Panc1 (cell line): ENCODE measurements at regions not wholly inside any gene's neighbourhood (a gene's known extent, or its start where the extent isn't known, plus 50 kb on each side); places are given as distances from the start of the nearest gene placed in this dataset.

Source experiments
- ATAC-seq: fragments of 200-7000 bp; cut with Tn5 transposase; 2 replicates; pipeline ENCODE4 v1.9.1; 2020; ENCODE audit warnings: mild to moderate bottlenecking, moderate library complexity
- BruUV-seq: library from RNA; stranded (reverse); fragments of 400-500 nt; replicated peaks from 2 replicates; lab custom pipeline; 2021; lab: Mats Ljungman, UMichigan
- CTCF ChIA-PET: fragments of 300-600 bp; sonication (Branson Sonifier 250); formaldehyde crosslinking; loops from one replicate; lab custom pipeline; 2022; ENCODE audit warnings: antibody characterized with exemption; lab: Charles Lee
- POLR2A ChIA-PET: fragments of 300-600 bp; sonication (Branson Sonifier 250); formaldehyde crosslinking; loops from one replicate; lab custom pipeline; 2022; ENCODE audit warnings: antibody characterized with exemption; lab: Charles Lee
- DNase-seq: peaks from one replicate; pipeline ENCODE4 v3.0.0-alpha.2; 2010; ENCODE audit warnings: low read depth, low spot score
- H3K27ac ChIP-seq: 2 replicates; pipeline ENCODE4 v1.5.1; 2011; ENCODE audit warnings: mild to moderate bottlenecking, low read length, inconsistent platforms
- H3K27me3 ChIP-seq: fragments of 200-500 bp; sonication (Bioruptor generic); 2 replicates; pipeline ENCODE4 v1.6.0; 2014; ENCODE audit warnings: low read length, inconsistent platforms; ENCODE audit not compliant: control insufficient read depth, insufficient read depth
- H3K36me3 ChIP-seq: fragments of 200-500 bp; sonication (Bioruptor generic); 2 replicates; pipeline ENCODE4 v1.5.1; 2014; ENCODE audit warnings: inconsistent platforms, mild to moderate bottlenecking, low read length, moderate library complexity; ENCODE audit not compliant: control insufficient read depth, insufficient read depth
- H3K4me1 ChIP-seq: 2 replicates; pipeline ENCODE4 v1.5.1; 2011; ENCODE audit warnings: inconsistent platforms, mild to moderate bottlenecking, low read length, moderate library complexity; ENCODE audit not compliant: control insufficient read depth, insufficient read depth
- H3K4me3 ChIP-seq, 2 experiments: 2 replicates each; pipeline ENCODE4 v1.5.1; 2011 to 2012; ENCODE audit warnings: low read depth in 2 of 2, low read length in 2 of 2, mild to moderate bottlenecking in 2 of 2, inconsistent platforms in 1 of 2, moderate library complexity in 1 of 2
- H3K9me3 ChIP-seq: fragments of 200-500 bp; sonication (Bioruptor generic); 2 replicates; pipeline ENCODE4 v1.5.1; 2014; ENCODE audit warnings: low read depth, mild to moderate bottlenecking, inconsistent platforms, low read length, moderate library complexity; ENCODE audit not compliant: control insufficient read depth, insufficient read depth
- POLR2AphosphoS5 ChIP-seq: IDR thresholded peaks from 2 replicates; pipeline ENCODE4 v1.6.1; 2012; ENCODE audit warnings: mild to moderate bottlenecking, low read depth, low read length, moderate library complexity
- REST ChIP-seq, 2 experiments: IDR thresholded peaks; 2 replicates each; pipeline ENCODE4 v1.6.1; 2011 to 2012; ENCODE audit warnings: low read depth in 2 of 2, control low read depth in 1 of 2, low read length in 1 of 2, mild to moderate bottlenecking in 1 of 2, moderate library complexity in 1 of 2; ENCODE audit not compliant: insufficient read depth in 1 of 2
- SIN3A ChIP-seq: IDR thresholded peaks from 2 replicates; pipeline ENCODE4 v1.6.1; 2012; ENCODE audit warnings: low read depth, mild to moderate bottlenecking, low read length, moderate library complexity, borderline replicate concordance; ENCODE audit not compliant: insufficient read depth
- TCF7L2 ChIP-seq: IDR thresholded peaks from 2 replicates; pipeline ENCODE4 v1.6.1; 2011; ENCODE audit warnings: mild to moderate bottlenecking, low read depth, low read length, inconsistent platforms
- in situ Hi-C: cut with HindIII; loops from 2 replicates; pipeline ENCODE4 v1.10.0; 2016; ENCODE audit warnings: low sequenced_read_pairs, low pct_unique_long_range_greater_than_20kb
- intact Hi-C: fragments of 100-400 bp; cut with micrococcal nuclease; formaldehyde crosslinking; loops from one replicate; pipeline ENCODE4 v1.10.0; 2022; ENCODE audit not compliant: unreplicated experiment
- TF ChIP-seq, protein P1 (sequence below): fragments of 450-650 bp; IDR thresholded peaks from 2 replicates; pipeline ENCODE4 v1.5.1; 2017; ENCODE audit warnings: mild to moderate bottlenecking

- intact Hi-C loops, result no loop called here
- POLR2A ChIA-PET, result no interaction called here
- H3K27ac ChIP-seq, result no peak overlapping the region
- DNase-seq (no peak), ATAC-seq (no peak)
- no peaks in the 10 kb centered on the region for H3K4me1 ChIP-seq
- CTCF ChIA-PET, result no interaction called here
- no peaks in the 10 kb centered on the region for H3K36me3 ChIP-seq
- no TSS peak for BruUV-seq
- TF ChIP-seq TCF7L2, result no peak
- no peak for TF ChIP-seq SIN3A
- TF ChIP-seq POLR2AphosphoS5, result no peak
- TF ChIP-seq, protein P1, sequence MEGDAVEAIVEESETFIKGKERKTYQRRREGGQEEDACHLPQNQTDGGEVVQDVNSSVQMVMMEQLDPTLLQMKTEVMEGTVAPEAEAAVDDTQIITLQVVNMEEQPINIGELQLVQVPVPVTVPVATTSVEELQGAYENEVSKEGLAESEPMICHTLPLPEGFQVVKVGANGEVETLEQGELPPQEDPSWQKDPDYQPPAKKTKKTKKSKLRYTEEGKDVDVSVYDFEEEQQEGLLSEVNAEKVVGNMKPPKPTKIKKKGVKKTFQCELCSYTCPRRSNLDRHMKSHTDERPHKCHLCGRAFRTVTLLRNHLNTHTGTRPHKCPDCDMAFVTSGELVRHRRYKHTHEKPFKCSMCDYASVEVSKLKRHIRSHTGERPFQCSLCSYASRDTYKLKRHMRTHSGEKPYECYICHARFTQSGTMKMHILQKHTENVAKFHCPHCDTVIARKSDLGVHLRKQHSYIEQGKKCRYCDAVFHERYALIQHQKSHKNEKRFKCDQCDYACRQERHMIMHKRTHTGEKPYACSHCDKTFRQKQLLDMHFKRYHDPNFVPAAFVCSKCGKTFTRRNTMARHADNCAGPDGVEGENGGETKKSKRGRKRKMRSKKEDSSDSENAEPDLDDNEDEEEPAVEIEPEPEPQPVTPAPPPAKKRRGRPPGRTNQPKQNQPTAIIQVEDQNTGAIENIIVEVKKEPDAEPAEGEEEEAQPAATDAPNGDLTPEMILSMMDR, result no peak
- no peak for TF ChIP-seq REST (IDR thresholded peaks at IDR 0.05; ENCODE audit: insufficient read depth in 1 of 2, low read depth in 2 of 2, low read length in 1 of 2)
- no peaks in the 10 kb centered on the region for H3K27me3 ChIP-seq
- in situ Hi-C loops, result no loop called here
- H3K9me3 ChIP-seq, result no peaks in the 10 kb centered on the region
- H3K4me3 ChIP-seq, result no peak overlapping the region
These were observed 159.7 kb downstream of the MYCN start for GRCh38 chr2:16100006-16100405.

DNA sequence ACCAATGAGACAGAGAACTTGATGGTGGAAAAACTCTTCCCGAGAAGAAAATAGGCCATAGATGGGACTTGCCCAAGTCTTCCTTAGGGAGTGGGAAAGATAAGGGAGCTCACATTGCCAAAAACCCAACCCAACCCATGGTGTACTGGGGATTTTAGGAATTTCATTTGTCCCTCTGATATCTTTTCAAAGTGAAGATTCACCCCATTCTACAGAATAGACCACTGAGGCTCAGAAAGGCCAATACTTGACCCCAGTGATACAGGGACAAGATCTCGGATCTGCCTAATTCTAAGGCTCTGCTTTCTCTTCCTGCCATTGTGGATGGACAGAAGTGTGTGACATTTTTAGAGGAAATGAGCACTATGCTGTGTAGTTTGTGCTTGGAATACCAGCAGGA lies 159.0 kb downstream of the MYCN start:
- no peaks in the 10 kb centered on the region for H3K4me1 ChIP-seq
- no peak overlapping the region for H3K27ac ChIP-seq
- POLR2A ChIA-PET, result no interaction called here
- no TSS peak for BruUV-seq
- H3K4me3 ChIP-seq, result no peak overlapping the region
- no peaks in the 10 kb centered on the region for H3K9me3 ChIP-seq
- in situ Hi-C loops, result no loop called here
- ATAC-seq, result no peak
- CTCF ChIA-PET, result no interaction called here
- H3K36me3 ChIP-seq, result no peaks in the 10 kb centered on the region
- intact Hi-C loops, result no loop called here
- H3K27me3 ChIP-seq, result no peaks in the 10 kb centered on the region
- TF ChIP-seq, protein P1, result no peak
- no peak for TF ChIP-seq REST (IDR thresholded peaks at IDR 0.05; ENCODE audit: insufficient read depth in 1 of 2, low read depth in 2 of 2, low read length in 1 of 2)
- no peak for DNase-seq
